ENCODE measurements at regions not wholly inside any gene's neighbourhood (a gene's known extent, or its start where the extent isn't known, plus 50 kb on each side); places are given as distances from the start of the nearest gene placed in this dataset.

- ChIA-PET POLR2A (no interaction called here), CTCF (no interaction called here)
- ATAC-seq (no peak), DNase-seq (no peak)
- intact Hi-C loops (cut with DNase I, micrococcal nuclease), result no loop called here
- Mint-ChIP-seq H3K4me1 (peaks cover 3% of the 10 kb centered on the region), H3K36me3 (ENCODE audit: low read depth) (no peaks in the 10 kb centered on the region), H3K9me3 (ENCODE audit: low read depth) (peaks cover 7% of the 10 kb centered on the region), H3K27ac (no peak overlapping the region), H3K4me3 (no peak overlapping the region), H3K27me3 (peaks cover 3% of the 10 kb centered on the region)
Observed at GRCh38 chr1:221101807-221102605, 222.8 kb downstream of the HLX start.

- no peak overlapping the region for H3K4me3 Mint-ChIP-seq
- POLR2A ChIA-PET, result no interaction called here
- peaks cover 3% of the 10 kb centered on the region for H3K4me1 Mint-ChIP-seq
- no peaks in the 10 kb centered on the region for H3K36me3 Mint-ChIP-seq (ENCODE audit: low read depth)
- intact Hi-C loops (cut with DNase I, micrococcal nuclease), result no loop called here
- DNase-seq (no peak), ATAC-seq (no peak)
- CTCF ChIA-PET, result interaction anchor here (0.5 kb wide), 1 partner anchor 24 kb away, joined by 3 read pairs; no protein-coding TSS in a partner anchor
- H3K9me3 Mint-ChIP-seq (ENCODE audit: low read depth), result peaks cover 3% of the 10 kb centered on the region
- no peak overlapping the region for H3K27ac Mint-ChIP-seq
- H3K27me3 Mint-ChIP-seq, result peaks cover 3% of the 10 kb centered on the region
Observed at GRCh38 chr1:221104596-221104995, 225.4 kb downstream of the HLX start.

- H3K27ac Mint-ChIP-seq, result no peak overlapping the region
- intact Hi-C loops (cut with DNase I, micrococcal nuclease), result no loop called here
- H3K36me3 Mint-ChIP-seq (ENCODE audit: low read depth), result no peaks in the 10 kb centered on the region
- ChIA-PET CTCF (no interaction called here), POLR2A (no interaction called here)
- no peak overlapping the region for H3K4me3 Mint-ChIP-seq
- no peak for ATAC-seq
- peaks cover 3% of the 10 kb centered on the region for H3K9me3 Mint-ChIP-seq (ENCODE audit: low read depth)
- H3K4me1 Mint-ChIP-seq, result peaks cover 1% of the 10 kb centered on the region
- DNase-seq, result no peak
- H3K27me3 Mint-ChIP-seq, result peaks cover 3% of the 10 kb centered on the region
Observed at GRCh38 chr1:221105578-221105977, 226.3 kb downstream of the HLX start.

- no peaks in the 10 kb centered on the region for H3K4me1 Mint-ChIP-seq
- intact Hi-C loops (cut with DNase I, micrococcal nuclease), result no loop called here
- peaks cover 3% of the 10 kb centered on the region for H3K9me3 Mint-ChIP-seq (ENCODE audit: low read depth)
- ChIA-PET POLR2A (no interaction called here), CTCF (no interaction called here)
- peaks cover 3% of the 10 kb centered on the region for H3K27me3 Mint-ChIP-seq
- H3K4me3 Mint-ChIP-seq, result no peak overlapping the region
- no peak for ATAC-seq
- no peak overlapping the region for H3K27ac Mint-ChIP-seq
- H3K36me3 Mint-ChIP-seq (ENCODE audit: low read depth), result no peaks in the 10 kb centered on the region
- DNase-seq, result no peak
Observed at GRCh38 chr1:221106616-221107015, 227.4 kb downstream of the HLX start.

- Mint-ChIP-seq H3K9me3 (ENCODE audit: low read depth) (peaks cover 1% of the 10 kb centered on the region), H3K36me3 (ENCODE audit: low read depth) (no peaks in the 10 kb centered on the region), H3K27ac (no peak overlapping the region), H3K4me1 (no peaks in the 10 kb centered on the region), H3K27me3 (peaks cover 3% of the 10 kb centered on the region), H3K4me3 (no peak overlapping the region)
- DNase-seq (no peak), ATAC-seq (no peak)
- intact Hi-C loops (cut with DNase I, micrococcal nuclease), result no loop called here
- POLR2A ChIA-PET, result no interaction called here
- CTCF ChIA-PET, result no interaction called here
Observed at GRCh38 chr1:221109930-221110329, 230.7 kb downstream of the HLX start.

GRCh38 chr1:221117133-221117532, 237.9 kb downstream of the HLX start:
- ATAC-seq (no peak), DNase-seq (no peak)
- ChIA-PET CTCF (interaction anchor here (1.6 kb wide), 1 partner anchor 8 kb away, joined by 6 read pairs; no protein-coding TSS in a partner anchor), POLR2A (no interaction called here)
- Mint-ChIP-seq H3K4me3 (no peak overlapping the region), H3K4me1 (no peaks in the 10 kb centered on the region), H3K9me3 (ENCODE audit: low read depth) (peaks cover 9% of the 10 kb centered on the region), H3K36me3 (ENCODE audit: low read depth) (no peaks in the 10 kb centered on the region), H3K27ac (no peak overlapping the region), H3K27me3 (peaks cover 3% of the 10 kb centered on the region)
- intact Hi-C loops (cut with DNase I, micrococcal nuclease), result no loop called here

GRCh38 chr1:221117548-221117951, 238.3 kb downstream of the HLX start:
- H3K4me1 Mint-ChIP-seq, result no peaks in the 10 kb centered on the region
- H3K27me3 Mint-ChIP-seq, result peaks cover 3% of the 10 kb centered on the region
- ChIA-PET CTCF (interaction anchor here (1.6 kb wide), 1 partner anchor 8 kb away, joined by 6 read pairs; no protein-coding TSS in a partner anchor), POLR2A (no interaction called here)
- H3K27ac Mint-ChIP-seq, result no peak overlapping the region
- intact Hi-C loops (cut with DNase I, micrococcal nuclease), result no loop called here
- peaks cover 9% of the 10 kb centered on the region for H3K9me3 Mint-ChIP-seq (ENCODE audit: low read depth)
- H3K36me3 Mint-ChIP-seq (ENCODE audit: low read depth), result no peaks in the 10 kb centered on the region
- DNase-seq, result no peak
- ATAC-seq, result no peak
- no peak overlapping the region for H3K4me3 Mint-ChIP-seq

GRCh38 chr1:221118176-221118937, 239.1 kb downstream of the HLX start:
- POLR2A ChIA-PET, result no interaction called here
- peaks cover 7% of the 10 kb centered on the region for H3K9me3 Mint-ChIP-seq (ENCODE audit: low read depth)
- H3K27ac Mint-ChIP-seq, result no peak overlapping the region
- intact Hi-C loops (cut with DNase I, micrococcal nuclease), result no loop called here
- CTCF ChIA-PET, result no interaction called here
- ATAC-seq, result no peak
- DNase-seq, result no peak
- H3K27me3 Mint-ChIP-seq, result peaks cover 3% of the 10 kb centered on the region
- H3K36me3 Mint-ChIP-seq (ENCODE audit: low read depth), result no peaks in the 10 kb centered on the region
- no peak overlapping the region for H3K4me3 Mint-ChIP-seq
- H3K4me1 Mint-ChIP-seq, result no peaks in the 10 kb centered on the region

GRCh38 chr1:221118938-221119320, 239.7 kb downstream of the HLX start:
- intact Hi-C loops (cut with DNase I, micrococcal nuclease), result no loop called here
- Mint-ChIP-seq H3K4me3 (no peak overlapping the region), H3K27me3 (peaks cover 3% of the 10 kb centered on the region), H3K27ac (no peak overlapping the region), H3K36me3 (ENCODE audit: low read depth) (no peaks in the 10 kb centered on the region), H3K9me3 (ENCODE audit: low read depth) (peaks cover 7% of the 10 kb centered on the region), H3K4me1 (no peaks in the 10 kb centered on the region)
- ATAC-seq (no peak), DNase-seq (no peak)
- POLR2A ChIA-PET, result no interaction called here
- CTCF ChIA-PET, result no interaction called here

- intact Hi-C loops (cut with DNase I, micrococcal nuclease), result no loop called here
- H3K27ac Mint-ChIP-seq, result no peak overlapping the region
- ATAC-seq (no peak), DNase-seq (no peak)
- H3K4me1 Mint-ChIP-seq, result no peaks in the 10 kb centered on the region
- peaks cover 10% of the 10 kb centered on the region for H3K9me3 Mint-ChIP-seq (ENCODE audit: low read depth)
- H3K27me3 Mint-ChIP-seq, result no peaks in the 10 kb centered on the region
- H3K36me3 Mint-ChIP-seq (ENCODE audit: low read depth), result no peaks in the 10 kb centered on the region
- H3K4me3 Mint-ChIP-seq, result no peak overlapping the region
- ChIA-PET POLR2A (no interaction called here), CTCF (no interaction called here)
Observed at GRCh38 chr1:221122501-221122900, 243.3 kb downstream of the HLX start.

- H3K36me3 Mint-ChIP-seq (ENCODE audit: low read depth), result no peaks in the 10 kb centered on the region
- H3K27ac Mint-ChIP-seq, result no peak overlapping the region
- CTCF ChIA-PET, result interaction anchor here (1.0 to 1.8 kb wide), 2 partner anchors 8 to 9 kb away, joined by 3 to 6 read pairs; no protein-coding TSS in a partner anchor
- ATAC-seq (no peak), DNase-seq (no peak)
- intact Hi-C loops (cut with DNase I, micrococcal nuclease), result no loop called here
- H3K4me1 Mint-ChIP-seq, result no peaks in the 10 kb centered on the region
- POLR2A ChIA-PET, result no interaction called here
- peaks cover 4% of the 10 kb centered on the region for H3K9me3 Mint-ChIP-seq (ENCODE audit: low read depth)
- no peaks in the 10 kb centered on the region for H3K27me3 Mint-ChIP-seq
- no peak overlapping the region for H3K4me3 Mint-ChIP-seq
Observed at GRCh38 chr1:221125976-221126375, 246.7 kb downstream of the HLX start.

GRCh38 chr1:221137666-221138065, 258.4 kb downstream of the HLX start:
- POLR2A ChIA-PET, result no interaction called here
- H3K4me1 Mint-ChIP-seq, result no peaks in the 10 kb centered on the region
- no peak for DNase-seq
- intact Hi-C loops (cut with DNase I, micrococcal nuclease), result no loop called here
- no peak for ATAC-seq
- no peaks in the 10 kb centered on the region for H3K36me3 Mint-ChIP-seq (ENCODE audit: low read depth)
- H3K27ac Mint-ChIP-seq, result no peak overlapping the region
- H3K27me3 Mint-ChIP-seq, result no peaks in the 10 kb centered on the region
- H3K9me3 Mint-ChIP-seq (ENCODE audit: low read depth), result peaks cover 3% of the 10 kb centered on the region
- CTCF ChIA-PET, result interaction anchor here (0.6 kb wide), 1 partner anchor 53 kb away, joined by 3 read pairs; no protein-coding TSS in a partner anchor
- no peak overlapping the region for H3K4me3 Mint-ChIP-seq
